ENCODE measurements at regions not wholly inside any gene's neighbourhood (a gene's known extent, or its start where the extent isn't known, plus 50 kb on each side); places are given as distances from the start of the nearest gene placed in this dataset.

DNA sequence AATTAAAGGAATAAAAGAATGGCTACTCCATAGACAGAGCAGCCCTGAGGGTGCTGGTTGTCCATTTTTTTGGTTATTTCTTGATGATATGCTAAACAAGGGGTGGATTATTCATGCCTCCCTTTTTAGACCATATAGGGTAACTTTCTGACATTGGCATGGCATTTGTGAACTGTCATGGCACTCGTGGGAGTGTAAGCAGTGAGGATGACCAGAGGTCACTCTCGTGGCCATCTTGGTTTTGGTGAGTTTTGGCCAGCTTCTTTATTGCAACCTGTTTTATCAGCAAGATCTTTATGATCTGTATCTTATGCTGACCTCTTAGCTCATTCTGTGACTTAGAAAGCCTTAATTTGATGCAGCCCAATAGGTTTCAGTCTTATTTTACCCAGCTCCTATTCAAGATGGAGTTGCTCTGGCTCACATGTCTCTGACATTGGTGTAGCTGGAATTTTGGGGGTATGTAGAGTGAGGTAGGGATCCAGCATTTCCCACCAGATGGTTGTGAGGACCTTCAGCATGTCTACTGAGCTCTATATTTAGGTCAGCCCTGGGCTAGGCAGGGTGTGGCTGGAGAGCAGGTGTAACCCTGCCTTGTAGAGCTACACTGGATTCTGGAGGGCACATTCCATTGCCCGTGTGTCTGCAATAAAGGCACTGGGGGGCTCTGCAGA lies 103.5 kb upstream of the SLC38A2 start:
- in situ Hi-C loops (cut with HindIII; ENCODE audit: low sequenced_read_pairs) = no loop called here

DNA sequence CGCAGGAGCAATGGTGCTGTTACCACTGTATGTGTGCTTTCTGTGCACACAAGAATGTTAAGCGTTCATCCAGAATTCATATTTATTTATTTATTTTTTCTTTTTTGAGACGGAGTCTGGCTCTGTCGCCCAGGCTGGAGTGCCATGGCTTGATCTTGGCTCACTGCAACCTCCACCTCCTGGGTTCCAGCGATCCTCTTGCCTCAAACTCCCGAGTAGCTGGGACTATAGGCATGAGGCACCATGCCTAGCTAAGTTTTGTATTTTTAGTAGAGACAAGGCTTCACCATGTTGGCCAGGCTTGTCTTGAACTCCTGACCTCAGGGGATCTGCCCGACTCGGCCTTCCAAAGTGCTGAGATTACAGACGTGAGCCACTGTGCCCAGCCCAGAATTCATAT lies 101.8 kb upstream of the SLC38A2 start:
- in situ Hi-C loops (cut with HindIII; ENCODE audit: low sequenced_read_pairs) = loop anchor here (5.0 kb wide), 1 partner anchor 107 kb away; no protein-coding TSS in a partner anchor

DNA sequence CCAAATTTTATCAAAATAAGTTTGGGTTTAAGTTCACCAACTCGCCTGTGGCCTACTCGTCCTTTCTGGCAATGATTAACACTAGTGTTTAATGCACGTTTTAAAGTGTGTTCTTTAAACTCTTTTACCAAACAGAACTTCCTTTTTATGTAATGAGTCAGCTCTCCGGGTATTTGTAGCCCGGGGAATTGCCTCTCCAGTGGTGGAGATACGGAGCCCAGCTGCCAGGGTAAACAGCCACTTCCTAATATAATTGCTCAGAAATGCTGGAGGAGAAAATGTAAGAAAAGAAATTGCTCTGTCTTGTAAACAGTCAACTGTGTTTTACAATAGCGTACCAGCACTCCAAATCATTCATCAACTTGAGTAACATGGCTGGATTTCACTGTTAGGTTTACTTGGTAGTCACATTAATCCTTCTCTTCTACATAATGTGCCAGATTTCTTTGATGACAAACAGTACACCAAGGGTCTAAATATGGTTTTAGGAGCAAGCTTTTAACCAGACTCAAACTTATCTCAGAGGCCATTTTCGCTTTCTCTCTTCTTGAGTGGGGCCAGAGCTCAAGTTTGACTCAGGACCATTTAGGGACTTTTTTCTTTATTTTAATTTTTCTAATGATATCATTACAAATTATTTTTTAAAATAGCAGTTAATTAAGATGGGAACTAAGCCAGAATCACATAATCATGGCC lies 101.2 kb upstream of the SLC38A2 start:
- in situ Hi-C loops (cut with HindIII; ENCODE audit: low sequenced_read_pairs) = loop anchor here (5.0 kb wide), 1 partner anchor 106 kb away; no protein-coding TSS in a partner anchor

DNA sequence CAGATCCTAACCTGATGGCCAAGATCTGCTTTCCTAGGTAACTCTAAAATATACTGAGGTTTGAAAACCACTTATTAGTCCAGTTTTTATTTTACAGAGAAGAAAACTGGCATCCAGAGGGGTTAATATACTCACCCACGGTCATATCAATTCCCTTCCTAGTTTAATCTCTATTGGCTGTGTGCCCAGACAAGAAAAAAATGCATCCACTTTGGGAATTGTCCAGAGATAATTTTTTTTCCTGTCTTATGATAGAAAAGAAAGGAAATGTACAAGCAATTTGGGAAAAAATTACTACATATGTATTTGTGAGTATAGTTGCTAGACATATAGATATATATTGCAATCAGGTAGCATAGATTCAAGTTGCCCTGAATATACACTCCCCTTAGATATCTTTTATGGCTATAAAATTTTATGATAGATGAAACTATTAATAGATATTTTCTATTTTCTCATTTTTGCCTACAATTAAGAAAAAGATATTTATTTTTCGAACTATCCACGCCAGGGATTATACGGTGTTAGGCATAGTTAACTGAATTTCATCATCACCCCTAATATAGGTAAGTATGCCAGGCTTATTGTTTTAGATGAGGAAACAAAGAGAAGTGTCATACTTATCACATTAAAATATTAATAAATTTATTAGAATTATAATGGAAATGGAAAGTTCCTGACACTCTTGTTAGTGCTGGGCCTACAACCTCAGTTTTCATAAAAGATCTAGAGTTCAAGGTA lies 100.5 kb upstream of the SLC38A2 start:
- in situ Hi-C loops (cut with HindIII; ENCODE audit: low sequenced_read_pairs) = loop anchor here (5.0 kb wide), 1 partner anchor 106 kb away; no protein-coding TSS in a partner anchor

DNA sequence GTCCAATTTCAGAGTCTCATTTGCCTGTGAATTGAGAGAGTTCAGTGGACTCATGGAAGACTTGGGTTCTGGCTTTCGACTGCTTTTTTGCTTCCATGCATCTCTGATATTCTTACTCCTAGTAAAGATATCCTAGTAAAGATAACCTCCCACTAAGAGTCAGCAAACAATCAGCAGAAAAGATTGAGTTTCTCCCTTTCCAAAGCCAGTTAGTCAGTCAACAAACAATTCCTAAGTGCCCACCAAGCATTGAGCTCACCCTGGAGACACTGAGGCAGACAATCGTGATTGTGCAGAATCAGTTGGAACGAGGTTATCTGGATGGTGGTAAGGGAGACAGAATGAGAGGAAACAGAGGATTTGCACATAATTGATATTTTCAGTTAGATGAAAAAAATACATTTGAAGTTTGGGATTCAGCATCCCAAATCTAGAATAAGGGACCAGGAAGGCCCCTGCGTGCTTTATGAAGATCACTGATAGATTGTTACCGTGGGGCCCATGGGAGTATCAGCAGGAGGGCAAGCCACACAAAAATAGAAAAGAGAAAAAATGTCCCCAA lies 99.7 kb upstream of the SLC38A2 start:
- in situ Hi-C loops (cut with HindIII; ENCODE audit: low sequenced_read_pairs) = loop anchor here (5.0 kb wide), 1 partner anchor 105 kb away; no protein-coding TSS in a partner anchor

DNA sequence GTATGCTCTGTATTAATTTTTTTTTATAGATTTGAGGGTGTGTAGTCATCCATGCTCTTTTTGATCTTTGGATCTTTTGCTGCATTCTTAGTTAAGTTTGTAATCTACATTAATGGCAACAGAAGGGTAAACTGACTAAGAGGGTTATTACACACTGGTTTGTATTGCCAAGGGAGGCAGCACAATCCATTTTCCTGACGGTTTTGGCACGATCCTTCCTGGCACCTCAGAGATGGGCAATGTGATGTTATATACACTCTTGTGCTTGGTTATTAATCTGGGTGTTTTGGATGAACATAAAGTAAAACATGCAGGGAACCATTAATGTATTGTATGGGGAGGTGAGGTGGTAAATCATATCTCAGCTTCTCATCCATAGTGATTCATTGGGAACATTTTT lies 98.8 kb upstream of the SLC38A2 start:
- in situ Hi-C loops (cut with HindIII; ENCODE audit: low sequenced_read_pairs) = loop anchor here (5.0 kb wide), 1 partner anchor 104 kb away; no protein-coding TSS in a partner anchor

DNA sequence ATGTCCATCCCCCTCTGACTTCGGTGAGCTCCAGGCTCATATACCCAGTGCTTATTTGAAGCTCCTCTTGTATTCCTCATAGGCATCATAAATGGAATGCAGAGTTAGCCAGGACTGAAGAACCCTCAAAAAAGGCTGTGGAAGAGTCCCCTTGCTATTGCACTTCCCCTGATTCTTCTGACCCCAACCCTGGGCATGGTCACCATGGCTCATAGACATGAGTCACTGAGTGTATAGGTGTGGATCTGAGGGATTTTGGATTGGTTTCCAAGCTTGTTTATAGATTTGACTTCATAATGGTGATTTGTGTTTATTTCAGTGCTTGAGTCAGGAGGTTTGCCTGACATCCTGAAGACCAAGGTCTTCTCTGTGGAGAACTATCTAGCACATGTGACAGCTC lies 98.4 kb upstream of the SLC38A2 start:
- in situ Hi-C loops (cut with HindIII; ENCODE audit: low sequenced_read_pairs) = loop anchor here (5.0 kb wide), 1 partner anchor 104 kb away; no protein-coding TSS in a partner anchor

DNA sequence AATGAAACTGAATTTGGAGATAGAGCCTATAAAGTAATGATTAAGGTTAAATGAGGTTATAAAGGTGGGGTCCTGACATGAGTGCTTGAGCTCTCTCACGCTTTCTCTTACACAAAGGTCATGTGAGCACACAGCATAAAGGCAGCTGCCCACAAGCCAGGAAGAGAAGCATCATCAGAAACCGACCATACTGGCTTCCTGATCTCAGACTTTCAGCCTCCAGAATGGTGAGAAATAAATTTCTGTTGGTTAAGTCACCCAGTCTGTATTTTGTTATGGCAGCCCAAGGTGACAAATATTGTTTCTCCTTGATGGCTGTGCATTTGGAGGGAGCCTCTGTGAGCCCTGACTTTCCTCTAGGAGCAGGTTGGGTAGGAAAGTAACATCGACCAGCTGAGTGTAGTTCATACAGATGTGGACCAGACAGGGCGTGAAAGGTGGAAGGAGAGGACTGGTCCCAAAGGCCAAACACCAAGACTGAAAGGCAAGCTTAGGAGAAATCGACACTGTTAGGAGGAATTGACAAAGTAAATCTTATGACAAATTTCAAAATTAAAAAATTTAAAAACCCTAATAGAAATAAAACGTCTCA lies 97.6 kb upstream of the SLC38A2 start:
- in situ Hi-C loops (cut with HindIII; ENCODE audit: low sequenced_read_pairs) = loop anchor here (5.0 kb wide), 1 partner anchor 103 kb away; no protein-coding TSS in a partner anchor

DNA sequence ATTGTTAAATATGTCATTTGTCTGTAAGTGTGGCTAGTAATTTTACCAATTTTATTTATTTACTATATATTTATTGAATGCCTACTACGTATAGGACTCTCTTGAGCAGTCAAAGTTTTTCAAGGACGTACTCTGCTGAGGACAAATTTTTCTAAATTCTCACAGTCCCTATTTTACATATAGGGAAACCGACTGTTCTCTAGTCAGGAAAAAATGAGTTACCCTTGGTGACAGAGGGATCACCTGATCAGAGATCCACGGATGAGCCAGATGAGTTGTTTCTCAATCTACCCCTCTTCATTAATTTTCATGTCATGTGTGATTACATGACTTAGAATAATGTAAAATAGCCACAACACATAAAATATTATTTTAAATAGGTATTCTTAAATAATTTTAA lies 96.2 kb upstream of the SLC38A2 start:
- in situ Hi-C loops (cut with HindIII; ENCODE audit: low sequenced_read_pairs) = no loop called here

DNA sequence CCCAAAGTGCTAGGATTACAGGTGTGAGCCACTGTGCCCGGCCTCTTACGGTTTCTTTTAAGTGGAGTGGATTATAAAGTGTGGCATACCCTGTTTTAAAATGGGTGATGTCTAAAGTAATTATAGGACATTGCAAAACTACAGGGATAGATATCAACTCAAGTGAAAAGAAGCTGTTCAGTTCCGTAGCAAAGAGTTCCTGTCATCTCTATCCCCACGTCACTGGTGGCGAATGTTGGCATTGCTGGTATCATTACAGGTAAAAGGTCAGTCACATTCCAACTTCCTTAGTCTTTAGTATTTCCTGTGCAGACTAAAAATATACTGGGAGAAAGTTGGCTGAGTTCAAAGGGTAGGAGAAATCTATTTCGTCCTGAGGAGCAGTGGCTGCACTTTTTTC lies 95.6 kb upstream of the SLC38A2 start:
- in situ Hi-C loops (cut with HindIII; ENCODE audit: low sequenced_read_pairs) = no loop called here

DNA sequence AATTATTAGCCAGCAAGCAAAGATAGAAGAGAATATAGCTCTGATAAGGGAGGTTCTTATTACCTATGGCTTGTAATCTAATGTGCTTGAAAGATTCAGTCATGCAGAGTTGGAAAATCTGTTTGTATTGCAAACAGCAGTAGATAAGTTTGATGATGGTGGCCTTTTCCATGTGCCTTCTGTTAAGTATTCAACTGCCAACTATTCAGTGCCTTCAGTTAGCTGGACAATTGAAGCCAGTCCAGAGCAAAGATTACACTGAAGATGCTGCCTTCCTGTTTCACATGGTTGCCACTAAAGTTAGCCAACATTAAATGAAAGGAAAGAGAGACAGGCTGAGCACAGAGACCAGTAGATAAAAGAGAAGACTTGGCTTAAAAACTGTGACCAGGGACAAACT lies 92.7 kb upstream of the SLC38A2 start:
- in situ Hi-C loops (cut with HindIII; ENCODE audit: low sequenced_read_pairs) = no loop called here

DNA sequence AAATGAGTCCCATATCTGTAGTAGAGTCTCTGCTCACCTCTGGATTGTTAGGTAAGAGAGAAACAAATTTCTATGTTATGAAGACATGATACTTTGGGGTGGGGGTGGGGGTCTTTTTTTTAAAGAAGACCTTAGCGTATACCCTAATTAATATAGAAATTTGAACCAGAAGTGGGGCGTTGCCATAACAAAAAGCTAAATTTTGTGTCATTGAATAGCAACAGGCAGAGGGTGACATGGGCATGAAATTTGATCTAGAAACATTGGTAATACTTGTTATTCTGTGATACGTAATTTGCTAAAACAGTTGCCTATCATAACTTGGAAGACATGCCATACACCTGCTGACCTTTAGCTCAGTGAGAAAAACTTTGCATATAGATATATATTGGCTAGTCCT lies 92.3 kb upstream of the SLC38A2 start:
- in situ Hi-C loops (cut with HindIII; ENCODE audit: low sequenced_read_pairs) = no loop called here

DNA sequence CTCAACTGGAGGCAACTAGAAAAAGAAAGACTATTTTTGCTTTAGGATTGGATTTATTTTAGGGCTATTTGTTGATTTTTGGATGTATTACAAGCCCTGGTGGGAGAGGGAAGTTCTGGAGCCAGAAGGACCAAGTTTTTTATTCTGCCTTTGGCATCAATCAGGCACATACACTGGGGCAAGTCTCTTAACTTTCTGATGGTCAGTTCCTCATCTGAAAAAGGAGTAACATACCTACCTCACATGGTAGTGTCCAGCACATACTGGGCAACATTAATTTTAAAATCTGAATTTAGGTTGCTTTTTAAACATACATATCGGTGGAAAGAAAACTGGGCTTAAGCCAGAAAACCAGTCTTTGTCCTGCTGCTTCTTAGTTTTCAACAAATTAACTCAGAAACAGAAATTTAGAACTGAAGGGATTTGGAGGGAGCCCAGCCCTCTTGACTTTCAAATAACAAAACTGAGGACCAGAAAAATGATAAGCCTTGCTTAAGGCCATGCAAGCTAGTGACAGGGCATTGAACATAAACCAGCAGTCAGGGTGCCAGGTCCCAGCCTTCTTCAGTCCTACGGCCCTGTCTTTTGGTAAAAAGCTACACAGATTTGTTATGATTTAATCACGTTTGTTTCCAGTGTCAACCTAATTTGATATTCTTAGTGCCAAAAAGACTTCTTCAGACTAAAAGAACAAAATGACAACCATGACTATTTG lies 90.2 kb upstream of the SLC38A2 start:
- in situ Hi-C loops (cut with HindIII; ENCODE audit: low sequenced_read_pairs) = no loop called here

DNA sequence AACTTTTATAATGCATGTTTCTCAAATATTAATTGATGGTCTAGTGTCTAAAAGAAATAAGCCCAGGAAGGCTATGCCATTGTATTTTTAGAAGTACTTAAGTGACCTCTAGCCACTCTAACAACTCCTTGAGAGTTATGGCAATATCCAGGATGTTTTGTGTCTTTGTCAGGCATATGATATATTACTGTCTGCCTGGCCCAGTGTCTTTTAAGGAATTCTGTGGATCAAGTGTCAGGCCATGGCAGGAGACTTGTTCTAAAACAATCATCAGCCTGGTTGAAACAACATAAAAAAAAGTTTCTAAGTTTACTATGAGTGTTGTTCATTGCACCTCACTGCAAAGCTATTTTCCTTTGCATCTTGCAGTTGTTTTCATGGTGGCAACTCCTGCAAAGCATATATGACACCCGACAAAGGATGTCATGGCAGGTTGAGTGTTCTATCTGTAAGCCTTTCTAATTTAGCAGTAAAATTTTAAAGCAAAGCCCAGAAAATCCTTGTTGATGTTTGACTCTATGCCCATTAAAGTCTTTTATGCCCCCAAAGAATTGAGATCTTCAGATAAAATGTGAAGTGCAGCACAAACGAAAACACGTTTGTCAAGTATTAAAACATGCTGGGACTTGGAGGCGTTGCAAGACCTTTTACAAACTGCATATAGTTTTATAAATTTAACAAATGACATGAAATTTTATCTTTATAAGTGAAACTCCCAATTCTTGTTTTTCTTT lies 89.5 kb upstream of the SLC38A2 start:
- in situ Hi-C loops (cut with HindIII; ENCODE audit: low sequenced_read_pairs) = no loop called here

DNA sequence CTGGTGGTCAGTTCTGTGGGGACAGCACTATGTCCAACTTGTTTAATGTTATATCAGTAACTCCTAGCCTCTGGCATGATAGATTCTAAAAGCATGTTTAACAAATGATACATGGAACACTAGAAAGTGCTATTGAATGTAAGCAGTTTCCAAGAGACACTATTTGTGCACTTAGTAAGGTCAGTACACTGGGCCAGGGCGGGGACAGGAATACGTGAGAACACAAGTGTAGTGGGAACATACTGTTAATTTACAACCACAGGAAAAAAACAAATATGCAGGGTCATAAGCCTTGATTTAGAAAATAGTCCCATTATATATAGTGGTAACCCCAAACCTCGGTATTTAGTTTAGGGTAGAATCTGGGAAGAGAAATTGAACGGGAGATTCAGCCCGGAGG lies 88.9 kb upstream of the SLC38A2 start:
- in situ Hi-C loops (cut with HindIII; ENCODE audit: low sequenced_read_pairs) = no loop called here

DNA sequence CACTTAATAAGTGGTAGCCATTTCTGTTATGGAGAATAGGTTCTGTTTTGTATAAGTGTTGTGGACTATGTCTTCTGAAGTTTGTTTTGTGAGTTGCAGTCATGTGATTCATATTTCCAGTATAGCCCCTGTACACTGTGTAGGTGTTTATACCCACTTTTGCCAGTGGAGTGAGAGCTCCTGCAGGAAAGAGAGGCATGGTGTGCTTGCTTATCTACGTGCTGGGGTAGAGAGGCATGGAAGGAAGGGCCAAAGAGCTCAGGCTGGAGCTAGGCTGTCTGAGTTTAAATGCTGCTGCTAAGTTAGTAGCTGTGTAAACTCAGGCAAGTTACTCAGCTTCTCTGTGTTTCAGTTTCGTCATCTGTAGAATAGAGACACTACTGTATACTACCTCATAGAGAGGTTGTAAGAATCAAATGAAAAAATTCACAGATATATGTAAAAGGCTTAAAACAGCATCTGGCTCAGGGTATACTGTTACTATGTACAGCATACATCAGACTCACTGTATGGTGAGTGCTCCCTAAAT lies 88.2 kb upstream of the SLC38A2 start:
- in situ Hi-C loops (cut with HindIII; ENCODE audit: low sequenced_read_pairs) = no loop called here

DNA sequence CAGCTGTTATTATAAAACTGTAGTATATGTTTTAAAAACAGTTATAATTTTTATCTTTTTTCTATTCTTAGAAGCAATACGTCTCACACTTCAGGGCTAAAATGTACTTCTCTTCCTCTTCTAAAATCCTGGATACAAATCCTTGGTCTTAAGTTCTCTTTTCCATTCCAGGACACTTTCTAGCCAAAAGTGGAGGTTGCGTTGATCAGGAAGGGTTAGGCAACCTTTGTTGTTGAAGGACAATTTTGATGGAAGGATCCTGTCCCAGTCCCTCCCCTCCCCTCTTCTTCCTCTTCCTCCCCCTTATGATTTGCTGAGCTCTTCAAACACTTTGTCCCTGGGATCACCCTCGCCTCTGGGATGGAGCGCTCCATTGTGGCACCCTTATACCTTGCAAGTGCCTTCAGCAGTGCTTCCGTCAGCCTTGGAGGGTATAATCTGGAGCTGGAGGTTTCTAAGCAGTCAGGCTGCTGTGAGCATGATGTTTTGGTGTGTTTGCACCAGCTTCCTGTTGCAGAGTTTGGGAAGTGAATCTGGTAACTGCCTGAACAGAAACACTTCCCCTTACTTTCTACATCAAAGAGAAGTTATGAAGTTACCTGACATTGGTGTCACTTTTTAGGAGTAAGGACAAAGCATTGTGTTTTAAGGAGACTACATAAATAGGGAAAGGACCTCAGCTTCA lies 87.4 kb upstream of the SLC38A2 start:
- in situ Hi-C loops (cut with HindIII; ENCODE audit: low sequenced_read_pairs) = no loop called here

DNA sequence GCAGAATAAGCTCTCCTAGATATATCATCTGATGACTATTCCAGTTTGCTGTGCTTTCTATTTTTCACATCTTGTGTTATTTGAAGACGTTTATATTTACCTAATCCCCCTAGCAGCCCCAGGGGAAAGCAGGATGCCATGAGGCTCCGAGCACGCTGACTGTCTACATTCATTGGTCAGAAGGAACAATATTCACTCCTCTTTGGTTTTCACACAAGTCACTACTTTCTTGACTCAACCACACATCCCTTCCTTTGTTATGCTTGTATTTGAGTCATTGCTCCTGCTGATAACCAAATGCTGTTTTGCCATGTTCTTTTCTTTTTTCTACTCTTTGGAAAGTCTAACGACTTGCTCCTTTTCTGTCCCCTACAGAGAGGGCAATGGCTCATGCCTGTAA lies 86.5 kb upstream of the SLC38A2 start:
- in situ Hi-C loops (cut with HindIII; ENCODE audit: low sequenced_read_pairs) = no loop called here

Measured in endothelial cell of hepatic sinusoid (primary cell).